VCaP (cell line): ENCODE measurements at regions not wholly inside any gene's neighbourhood (a gene's known extent, or its start where the extent isn't known, plus 50 kb on each side); places are given as distances from the start of the nearest gene placed in this dataset.
"Not testable (repeated sequence)": the region's sequence is repeated elsewhere in the genome, so short reads cannot be mapped to it uniquely, and the experiment has no call there.

Experiments used
- H3K27ac ChIP-seq: fragments of 450-650 bp; 2 replicates; pipeline ENCODE4 v1.5.1; 2017
- CTCF ChIP-seq: fragments of 450-650 bp; conservative IDR thresholded peaks from 2 replicates; pipeline ENCODE4 v1.5.1; 2017; ENCODE audit warnings: mild to moderate bottlenecking, moderate library complexity

- not testable (repeated sequence) for H3K27ac ChIP-seq
These were observed 144.6 kb upstream of the DUSP22 start for GRCh38 chr6:147651-148050.

- not testable (repeated sequence) for H3K27ac ChIP-seq
- peak; percentile 17 for TF ChIP-seq CTCF
These were observed 144.0 kb upstream of the DUSP22 start for GRCh38 chr6:148051-148984.

- H3K27ac ChIP-seq: not testable (repeated sequence)
These were observed 142.1 kb upstream of the DUSP22 start for GRCh38 chr6:150147-150546.

GRCh38 chr6:152436-152835 lies 139.9 kb upstream of the DUSP22 start:
- not testable (repeated sequence) for H3K27ac ChIP-seq

- not testable (repeated sequence) for H3K27ac ChIP-seq
These were observed 139.3 kb upstream of the DUSP22 start for GRCh38 chr6:153026-153425.

GRCh38 chr6:153867-154266 lies 138.4 kb upstream of the DUSP22 start:
- not testable (repeated sequence) for H3K27ac ChIP-seq

- not testable (repeated sequence) for H3K27ac ChIP-seq
These were observed 137.8 kb upstream of the DUSP22 start for GRCh38 chr6:154321-155092.

- TF ChIP-seq CTCF: no peak
These were observed 136.3 kb upstream of the DUSP22 start for GRCh38 chr6:156010-156409.

GRCh38 chr6:156441-157140 lies 135.7 kb upstream of the DUSP22 start:
- not testable (repeated sequence) for H3K27ac ChIP-seq

More at GRCh38 chr6:156010-156409, 136.3 kb upstream of the DUSP22 start:
- no peak overlapping the region for H3K27ac ChIP-seq

GRCh38 chr6:157176-157575 lies 135.1 kb upstream of the DUSP22 start:
- H3K27ac ChIP-seq: not testable (repeated sequence)
- TF ChIP-seq CTCF: peak; percentile 14; the same call in 1 of the 2 replicates

- H3K27ac ChIP-seq: not testable (repeated sequence)
These were observed 130.6 kb upstream of the DUSP22 start for GRCh38 chr6:161657-162056.

GRCh38 chr6:164720-165119 lies 127.6 kb upstream of the DUSP22 start:
- TF ChIP-seq CTCF: no peak
- H3K27ac ChIP-seq: no peak overlapping the region
